K562 (cell line): ENCODE measurements at regions not wholly inside any gene's neighbourhood (a gene's known extent, or its start where the extent isn't known, plus 50 kb on each side); places are given as distances from the start of the nearest gene placed in this dataset.

Experiments used
- CBX8 ChIP-seq: fragments of 200-600 bp; sonication (generic); IDR thresholded peaks from 2 replicates; pipeline ENCODE4 v1.6.1; 2012; ENCODE audit warnings: borderline replicate concordance, mixed run types, low read depth, mild to moderate bottlenecking, moderate library complexity, mixed read lengths, low read length, control low read depth, inconsistent platforms; ENCODE audit not compliant: poor library complexity, severe bottlenecking; ENCODE audit errors: extremely low read depth
- SREBF1 ChIP-seq: fragments of 150-350 bp; IDR thresholded peaks from 2 replicates; pipeline ENCODE4 v1.6.1; 2014; ENCODE audit warnings: antibody characterized with exemption, low read depth, low read length, borderline replicate concordance
- SUPT5H ChIP-seq: fragments of 450-650 bp; IDR thresholded peaks from 2 replicates; pipeline ENCODE4 v1.6.1; 2016
- TF ChIP-seq, protein P1 (sequence below), 2 experiments: IDR thresholded peaks; 2 replicates each; pipeline ENCODE4 v1.6.1; 2012; ENCODE audit warnings: improper control_type of control experiment in 2 of 2, low read depth in 2 of 2, low read length in 2 of 2, borderline replicate concordance in 1 of 2
- TF ChIP-seq, protein P2 (sequence below): fragments of 250-450 bp; sonication (Bioruptor Pico); IDR thresholded peaks from 2 replicates; pipeline ENCODE4 v1.5.0; 2021
- TF ChIP-seq, protein P3 (sequence below): fragments of 250-450 bp; sonication (Bioruptor Pico); IDR thresholded peaks from 2 replicates; pipeline ENCODE4 v1.9.0; 2021; ENCODE audit warnings: mild to moderate bottlenecking, inconsistent platforms
- TF ChIP-seq, protein P4 (sequence below), 2 experiments: IDR thresholded peaks in 1 of 2; conservative IDR thresholded peaks in 1 of 2; 2 replicates each; pipeline ENCODE4 v1.6.1; 2016; ENCODE audit warnings: low read depth in 2 of 2, mild to moderate bottlenecking in 1 of 2, missing compliant biosample characterization in 1 of 2, missing genetic modification characterization in 1 of 2, moderate library complexity in 1 of 2

DNA sequence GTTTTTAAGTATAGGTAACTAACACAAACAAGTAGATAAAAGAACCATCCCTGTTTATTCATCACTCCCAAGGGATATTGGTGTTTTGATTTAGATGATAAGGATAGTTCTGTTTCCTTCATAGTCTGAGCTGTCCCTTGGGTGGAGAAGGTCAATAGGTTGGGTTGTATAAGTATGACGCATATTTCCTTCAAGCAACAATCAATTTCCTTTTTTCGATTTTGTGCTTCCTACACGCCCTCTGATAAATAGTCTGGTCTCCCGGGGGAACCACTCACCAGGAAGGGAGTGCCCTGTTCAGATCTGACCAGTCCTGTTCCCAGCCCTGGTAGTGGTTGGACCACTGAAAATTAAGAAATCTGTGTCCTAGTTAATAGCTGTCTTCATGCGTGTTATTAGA, 378.8 kb upstream of the FAR2 start (continued):
- TF ChIP-seq, protein P1, sequence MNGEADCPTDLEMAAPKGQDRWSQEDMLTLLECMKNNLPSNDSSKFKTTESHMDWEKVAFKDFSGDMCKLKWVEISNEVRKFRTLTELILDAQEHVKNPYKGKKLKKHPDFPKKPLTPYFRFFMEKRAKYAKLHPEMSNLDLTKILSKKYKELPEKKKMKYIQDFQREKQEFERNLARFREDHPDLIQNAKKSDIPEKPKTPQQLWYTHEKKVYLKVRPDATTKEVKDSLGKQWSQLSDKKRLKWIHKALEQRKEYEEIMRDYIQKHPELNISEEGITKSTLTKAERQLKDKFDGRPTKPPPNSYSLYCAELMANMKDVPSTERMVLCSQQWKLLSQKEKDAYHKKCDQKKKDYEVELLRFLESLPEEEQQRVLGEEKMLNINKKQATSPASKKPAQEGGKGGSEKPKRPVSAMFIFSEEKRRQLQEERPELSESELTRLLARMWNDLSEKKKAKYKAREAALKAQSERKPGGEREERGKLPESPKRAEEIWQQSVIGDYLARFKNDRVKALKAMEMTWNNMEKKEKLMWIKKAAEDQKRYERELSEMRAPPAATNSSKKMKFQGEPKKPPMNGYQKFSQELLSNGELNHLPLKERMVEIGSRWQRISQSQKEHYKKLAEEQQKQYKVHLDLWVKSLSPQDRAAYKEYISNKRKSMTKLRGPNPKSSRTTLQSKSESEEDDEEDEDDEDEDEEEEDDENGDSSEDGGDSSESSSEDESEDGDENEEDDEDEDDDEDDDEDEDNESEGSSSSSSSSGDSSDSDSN (IDR thresholded peaks at IDR 0.05; ENCODE audit: borderline replicate concordance in 1 of 2, low read depth in 2 of 2, low read length in 2 of 2): no peak
- no peak for TF ChIP-seq SREBF1
- TF ChIP-seq, protein P2, sequence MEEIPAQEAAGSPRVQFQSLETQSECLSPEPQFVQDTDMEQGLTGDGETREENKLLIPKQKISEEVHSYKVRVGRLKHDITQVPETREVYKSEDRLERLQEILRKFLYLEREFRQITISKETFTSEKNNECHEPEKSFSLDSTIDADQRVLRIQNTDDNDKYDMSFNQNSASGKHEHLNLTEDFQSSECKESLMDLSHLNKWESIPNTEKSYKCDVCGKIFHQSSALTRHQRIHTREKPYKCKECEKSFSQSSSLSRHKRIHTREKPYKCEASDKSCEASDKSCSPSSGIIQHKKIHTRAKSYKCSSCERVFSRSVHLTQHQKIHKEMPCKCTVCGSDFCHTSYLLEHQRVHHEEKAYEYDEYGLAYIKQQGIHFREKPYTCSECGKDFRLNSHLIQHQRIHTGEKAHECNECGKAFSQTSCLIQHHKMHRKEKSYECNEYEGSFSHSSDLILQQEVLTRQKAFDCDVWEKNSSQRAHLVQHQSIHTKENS: no peak
- no peak for TF ChIP-seq SUPT5H
- TF ChIP-seq, protein P3, sequence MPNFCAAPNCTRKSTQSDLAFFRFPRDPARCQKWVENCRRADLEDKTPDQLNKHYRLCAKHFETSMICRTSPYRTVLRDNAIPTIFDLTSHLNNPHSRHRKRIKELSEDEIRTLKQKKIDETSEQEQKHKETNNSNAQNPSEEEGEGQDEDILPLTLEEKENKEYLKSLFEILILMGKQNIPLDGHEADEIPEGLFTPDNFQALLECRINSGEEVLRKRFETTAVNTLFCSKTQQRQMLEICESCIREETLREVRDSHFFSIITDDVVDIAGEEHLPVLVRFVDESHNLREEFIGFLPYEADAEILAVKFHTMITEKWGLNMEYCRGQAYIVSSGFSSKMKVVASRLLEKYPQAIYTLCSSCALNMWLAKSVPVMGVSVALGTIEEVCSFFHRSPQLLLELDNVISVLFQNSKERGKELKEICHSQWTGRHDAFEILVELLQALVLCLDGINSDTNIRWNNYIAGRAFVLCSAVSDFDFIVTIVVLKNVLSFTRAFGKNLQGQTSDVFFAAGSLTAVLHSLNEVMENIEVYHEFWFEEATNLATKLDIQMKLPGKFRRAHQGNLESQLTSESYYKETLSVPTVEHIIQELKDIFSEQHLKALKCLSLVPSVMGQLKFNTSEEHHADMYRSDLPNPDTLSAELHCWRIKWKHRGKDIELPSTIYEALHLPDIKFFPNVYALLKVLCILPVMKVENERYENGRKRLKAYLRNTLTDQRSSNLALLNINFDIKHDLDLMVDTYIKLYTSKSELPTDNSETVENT (CRISPR knock-in tag): no peak
- no peak for TF ChIP-seq CBX8
- TF ChIP-seq, protein P4, sequence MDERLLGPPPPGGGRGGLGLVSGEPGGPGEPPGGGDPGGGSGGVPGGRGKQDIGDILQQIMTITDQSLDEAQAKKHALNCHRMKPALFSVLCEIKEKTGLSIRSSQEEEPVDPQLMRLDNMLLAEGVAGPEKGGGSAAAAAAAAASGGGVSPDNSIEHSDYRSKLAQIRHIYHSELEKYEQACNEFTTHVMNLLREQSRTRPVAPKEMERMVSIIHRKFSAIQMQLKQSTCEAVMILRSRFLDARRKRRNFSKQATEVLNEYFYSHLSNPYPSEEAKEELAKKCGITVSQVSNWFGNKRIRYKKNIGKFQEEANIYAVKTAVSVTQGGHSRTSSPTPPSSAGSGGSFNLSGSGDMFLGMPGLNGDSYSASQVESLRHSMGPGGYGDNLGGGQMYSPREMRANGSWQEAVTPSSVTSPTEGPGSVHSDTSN (CRISPR knock-in tag; IDR thresholded peaks at IDR 0.05; ENCODE audit: low read depth): no peak
- TF ChIP-seq, protein P4 (tag; conservative IDR thresholded peaks at IDR 0.05; ENCODE audit: low read depth): no peak
- TF ChIP-seq, all 486 proteins: peak for 0
